H9 (cell line): ENCODE measurements at regions not wholly inside any gene's neighbourhood (a gene's known extent, or its start where the extent isn't known, plus 50 kb on each side); places are given as distances from the start of the nearest gene placed in this dataset.

Experiments used
- DNase-seq: peaks from one replicate; pipeline ENCODE4 v3.0.0-alpha.2; 2017
- H2AFZ ChIP-seq: one replicate; pipeline ENCODE4 v1.6.1; 2013; ENCODE audit warnings: mild to moderate bottlenecking, low read length, control low read depth, moderate library complexity
- H2AK5ac ChIP-seq: 2 replicates; pipeline ENCODE4 v1.6.1; 2013; ENCODE audit warnings: low read length, control low read depth, mixed read lengths; ENCODE audit not compliant: insufficient read length
- H2BK120ac ChIP-seq: one replicate; pipeline ENCODE4 v1.6.1; 2013; ENCODE audit warnings: low read depth, mild to moderate bottlenecking, low read length, control low read depth, inconsistent platforms; ENCODE audit not compliant: poor library complexity, severe bottlenecking
- H2BK12ac ChIP-seq: 2 replicates; pipeline ENCODE4 v1.6.1; 2013; ENCODE audit warnings: low read length, control low read depth, mixed read lengths, low read depth; ENCODE audit not compliant: insufficient read length
- H2BK15ac ChIP-seq: 2 replicates; pipeline ENCODE4 v1.6.1; 2013; ENCODE audit warnings: low read depth, low read length, control low read depth
- H2BK20ac ChIP-seq: one replicate; pipeline ENCODE4 v1.6.1; 2013; ENCODE audit warnings: low read depth, mild to moderate bottlenecking, low read length, control low read depth, inconsistent platforms; ENCODE audit not compliant: poor library complexity, severe bottlenecking
- H2BK5ac ChIP-seq: 2 replicates; pipeline ENCODE4 v1.6.1; 2013; ENCODE audit warnings: low read length, control low read depth, mixed read lengths; ENCODE audit not compliant: insufficient read length
- H3K14ac ChIP-seq: 2 replicates; pipeline ENCODE4 v1.6.1; 2013; ENCODE audit warnings: low read length, control low read depth; ENCODE audit not compliant: insufficient read depth
- H3K18ac ChIP-seq: 2 replicates; pipeline ENCODE4 v1.6.1; 2013; ENCODE audit warnings: low read depth, mild to moderate bottlenecking, mixed read lengths, low read length, control low read depth; ENCODE audit not compliant: insufficient read length
- H3K23ac ChIP-seq: 2 replicates; pipeline ENCODE4 v1.6.1; 2013; ENCODE audit warnings: low read length, control low read depth, mixed read lengths, low read depth; ENCODE audit not compliant: insufficient read length
- H3K23me2 ChIP-seq: 2 replicates; pipeline ENCODE4 v1.6.1; 2013; ENCODE audit warnings: low read depth, mild to moderate bottlenecking, mixed read lengths, low read length, control low read depth; ENCODE audit not compliant: insufficient read length, poor library complexity, severe bottlenecking
- H3K27ac ChIP-seq: 2 replicates; pipeline ENCODE4 v1.5.1; 2013; ENCODE audit warnings: low read length, control low read depth, mixed read lengths, low read depth; ENCODE audit not compliant: insufficient read length
- H3K27me3 ChIP-seq: 2 replicates; pipeline ENCODE4 v1.6.1; 2013; ENCODE audit warnings: low read length, control low read depth, inconsistent platforms; ENCODE audit not compliant: insufficient read depth
- H3K4ac ChIP-seq: 2 replicates; pipeline ENCODE4 v1.6.1; 2013; ENCODE audit warnings: low read depth, mild to moderate bottlenecking, control low read depth, inconsistent platforms, low read length, moderate library complexity
- H3K4me1 ChIP-seq: 2 replicates; pipeline ENCODE4 v1.6.1; 2013; ENCODE audit warnings: low read length, control low read depth, inconsistent platforms; ENCODE audit not compliant: insufficient read depth
- H3K4me2 ChIP-seq: 2 replicates; pipeline ENCODE4 v1.6.1; 2013; ENCODE audit warnings: low read length, control low read depth, mixed read lengths; ENCODE audit not compliant: insufficient read length, insufficient read depth
- H3K56ac ChIP-seq: 2 replicates; pipeline ENCODE4 v1.6.1; 2013; ENCODE audit warnings: low read depth, mild to moderate bottlenecking, mixed read lengths, low read length, control low read depth; ENCODE audit not compliant: insufficient read length
- H3K79me1 ChIP-seq: 2 replicates; pipeline ENCODE4 v1.6.1; 2013; ENCODE audit warnings: low read depth, mild to moderate bottlenecking, moderate library complexity, low read length, control low read depth, inconsistent platforms; ENCODE audit not compliant: insufficient read depth, poor library complexity, severe bottlenecking
- H3K79me2 ChIP-seq: 2 replicates; pipeline ENCODE4 v1.6.1; 2013; ENCODE audit warnings: low read length, control low read depth, inconsistent platforms; ENCODE audit not compliant: insufficient read depth
- H3K9ac ChIP-seq: 2 replicates; pipeline ENCODE4 v1.6.1; 2013; ENCODE audit warnings: low read length, control low read depth, mixed read lengths; ENCODE audit not compliant: insufficient read length; ENCODE audit errors: extremely low read depth
- H3K9me3 ChIP-seq: one replicate; pipeline ENCODE4 v1.6.1; 2013; ENCODE audit warnings: low read depth, low read length, inconsistent platforms; ENCODE audit not compliant: control insufficient read depth
- H3T11ph ChIP-seq: one replicate; pipeline ENCODE4 v1.6.1; 2013; ENCODE audit warnings: mild to moderate bottlenecking, low read length, control low read depth, inconsistent platforms
- H4K20me1 ChIP-seq: one replicate; pipeline ENCODE4 v1.6.1; 2013; ENCODE audit not compliant: control insufficient read depth, insufficient read length, insufficient read depth
- H4K5ac ChIP-seq: 2 replicates; pipeline ENCODE4 v1.6.1; 2013; ENCODE audit warnings: low read depth, mild to moderate bottlenecking, mixed read lengths, low read length, control low read depth; ENCODE audit not compliant: insufficient read length
- H4K8ac ChIP-seq: replicated peaks from 2 replicates; pipeline ENCODE4 v1.6.1; 2013; ENCODE audit warnings: low read length, control low read depth, mixed read lengths, low read depth; ENCODE audit not compliant: insufficient read length
- H4K91ac ChIP-seq: 2 replicates; pipeline ENCODE4 v1.6.1; 2013; ENCODE audit warnings: low read depth, mild to moderate bottlenecking, moderate library complexity, mixed read lengths, low read length, control low read depth; ENCODE audit not compliant: insufficient read length
- H3K27ac Mint-ChIP-seq, 3 experiments: 2 replicates in 2 of 3; 3 replicates in 1 of 3; pipeline ENCODE4 v1.8.0; 2020 to 2021; ENCODE audit warnings: mixed read lengths in 3 of 3, mild to moderate bottlenecking in 1 of 3, moderate library complexity in 1 of 3
- H3K27me3 Mint-ChIP-seq: 2 replicates; pipeline ENCODE4 v1.8.0; 2021; ENCODE audit warnings: low read depth, mild to moderate bottlenecking, moderate library complexity, mixed read lengths
- H3K36me3 Mint-ChIP-seq, 3 experiments: 2 replicates in 2 of 3; 3 replicates in 1 of 3; pipeline ENCODE4 v1.8.0; 2020 to 2021; ENCODE audit warnings: low read depth in 3 of 3, mixed read lengths in 3 of 3; ENCODE audit not compliant: insufficient read depth in 1 of 3
- H3K4me1 Mint-ChIP-seq, 2 experiments: 2 replicates each; pipeline ENCODE4 v1.8.0; 2020; ENCODE audit warnings: mixed read lengths in 2 of 2
- H3K4me3 Mint-ChIP-seq, 2 experiments: 2 replicates in 1 of 2; 3 replicates in 1 of 2; pipeline ENCODE4 v1.8.0; 2020 to 2021; ENCODE audit warnings: mild to moderate bottlenecking in 2 of 2, mixed read lengths in 2 of 2, moderate library complexity in 1 of 2
- H3K9me3 Mint-ChIP-seq, 2 experiments: 2 replicates in 1 of 2; 3 replicates in 1 of 2; pipeline ENCODE4 v1.8.0; 2020; ENCODE audit warnings: mild to moderate bottlenecking in 2 of 2, mixed read lengths in 2 of 2, moderate library complexity in 1 of 2
- CTCF ChIP-seq: fragments of 200-600 bp; sonication (generic); conservative IDR thresholded peaks from 3 replicates; pipeline ENCODE4 v1.8.0; 2021; ENCODE audit warnings: antibody characterized with exemption, mild to moderate bottlenecking
- whole genome bisulfite sequencing: extraction: QIAGEN DNeasy Blood & Tissue Kit; methylation state at CpG from one replicate; pipeline ENCODE4 v1.1.7; 2013; ENCODE audit warnings: missing lambda C conversion rate, low lambda C conversion rate, mixed read lengths; ENCODE audit not compliant: insufficient read length; ENCODE audit errors: extremely low coverage; 5-methylcytosine and 5-hydroxymethylcytosine counted together

- H3K4me3 Mint-ChIP-seq: no peak overlapping the region
- Histone ChIP-seq H3K14ac (no peak overlapping the region), H2BK12ac (no peak overlapping the region), H3K9me3 (no peaks in the 10 kb centered on the region), H3K79me2 (no peaks in the 10 kb centered on the region), H3K4me2 (no peak overlapping the region), H2BK5ac (no peak overlapping the region), H4K8ac (no peak overlapping the region), H3K18ac (no peak overlapping the region), H4K91ac (no peak overlapping the region), H2BK15ac (no peak overlapping the region), H3K23ac (no peak overlapping the region), H3T11ph (no peak overlapping the region), H3K27ac (no peak overlapping the region), H4K20me1 (no peaks in the 10 kb centered on the region), H3K27me3 (no peaks in the 10 kb centered on the region), H3K4me1 (no peaks in the 10 kb centered on the region), H3K56ac (no peak overlapping the region), H2BK120ac (no peak overlapping the region), H2AFZ (no peak overlapping the region), H3K4ac (no peak overlapping the region), H3K9ac (no peak overlapping the region), H3K23me2 (no peaks in the 10 kb centered on the region), H4K5ac (no peak overlapping the region), H2AK5ac (no peak overlapping the region), H3K79me1 (no peaks in the 10 kb centered on the region), H2BK20ac (no peak overlapping the region)
- H3K9me3 Mint-ChIP-seq: peaks cover 15 to 18% of the 10 kb centered on the region in 2 experiments; a peak in 4 of 5 replicates
- no peak overlapping the region for H3K27ac Mint-ChIP-seq
- H3K4me1 Mint-ChIP-seq: peaks cover 0 to 5% of the 10 kb centered on the region in 2 experiments; a peak in 1 of 4 replicates
- no peak for DNase-seq
- 0 out of 2 replicates have a peak, but pooled peaks cover 2% of the 10 kb centered on the region for H3K27me3 Mint-ChIP-seq
- no peak for TF ChIP-seq CTCF
- H3K36me3 Mint-ChIP-seq: peaks cover 11 to 20% (median 13%) of the 10 kb centered on the region in 3 experiments
- no CpG with 5 or more reads among the region's 4 CpGs for WGBS
Observed at GRCh38 chr11:105371311-105371710, 231.7 kb upstream of the CARD18 start.
